ENCODE measurements at regions not wholly inside any gene's neighbourhood (a gene's known extent, or its start where the extent isn't known, plus 50 kb on each side); places are given as distances from the start of the nearest gene placed in this dataset.

DNA sequence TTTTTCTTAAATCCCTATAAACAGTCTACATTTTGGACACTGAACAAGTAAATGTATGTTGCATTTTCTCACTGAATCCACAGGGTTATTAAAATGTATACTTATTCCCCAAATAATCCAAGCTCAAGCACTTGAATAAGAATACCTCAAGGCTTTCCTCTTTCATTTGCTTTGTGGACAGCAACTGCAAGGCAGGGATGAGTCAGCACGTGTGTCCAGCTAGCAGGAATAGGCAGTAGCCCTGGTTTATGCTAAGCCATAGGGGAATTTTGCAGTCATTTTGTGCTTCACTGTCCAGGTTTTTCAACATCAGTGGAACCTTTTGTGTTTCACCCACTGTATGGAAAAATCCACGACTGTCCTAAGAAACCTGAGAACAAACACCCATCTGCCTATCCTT lies 96.7 kb upstream of the KCNMB2 start:
- no peaks in the 10 kb centered on the region for H3K4me1 ChIP-seq (ENCODE audit: control insufficient read depth, insufficient read depth, low read length)
- no peak overlapping the region for H3K4me3 ChIP-seq (ENCODE audit: low read length in 2 of 2)
- H3K9ac ChIP-seq (ENCODE audit: low read length in 2 of 2) = no peak overlapping the region
- H3K27ac ChIP-seq (ENCODE audit: low read length) = no peak overlapping the region
- H3K27me3 ChIP-seq (ENCODE audit: control insufficient read depth in 1 of 2, insufficient read depth in 2 of 2, low read length in 2 of 2) = no peaks in the 10 kb centered on the region
- H3K36me3 ChIP-seq (ENCODE audit: control insufficient read depth in 2 of 2, insufficient read depth in 2 of 2, low read length in 2 of 2) = no peaks in the 10 kb centered on the region
- no peaks in the 10 kb centered on the region for H3K9me3 ChIP-seq (ENCODE audit: control insufficient read depth in 2 of 2, low read length in 2 of 2)

DNA sequence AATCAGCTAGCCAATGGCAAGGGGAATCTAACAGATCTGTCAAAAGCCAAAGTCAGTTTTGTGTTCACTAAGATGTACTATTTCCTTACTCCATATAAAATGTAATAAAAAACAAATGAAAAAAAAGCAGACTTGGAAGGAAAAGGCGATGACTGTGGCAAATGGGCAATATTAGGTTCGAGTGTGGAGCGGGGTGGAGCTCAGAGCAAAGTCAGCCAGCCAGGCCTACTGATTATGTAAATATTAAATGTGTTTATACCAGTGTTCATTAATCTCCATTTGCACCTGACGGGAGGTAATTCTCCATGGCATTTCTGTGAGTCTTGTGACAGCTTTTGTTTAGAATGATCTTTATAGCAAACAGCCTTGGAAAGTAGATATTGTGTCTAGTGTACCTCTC lies 96.2 kb upstream of the KCNMB2 start:
- no peaks in the 10 kb centered on the region for H3K36me3 ChIP-seq (ENCODE audit: control insufficient read depth in 2 of 2, insufficient read depth in 2 of 2, low read length in 2 of 2)

DNA sequence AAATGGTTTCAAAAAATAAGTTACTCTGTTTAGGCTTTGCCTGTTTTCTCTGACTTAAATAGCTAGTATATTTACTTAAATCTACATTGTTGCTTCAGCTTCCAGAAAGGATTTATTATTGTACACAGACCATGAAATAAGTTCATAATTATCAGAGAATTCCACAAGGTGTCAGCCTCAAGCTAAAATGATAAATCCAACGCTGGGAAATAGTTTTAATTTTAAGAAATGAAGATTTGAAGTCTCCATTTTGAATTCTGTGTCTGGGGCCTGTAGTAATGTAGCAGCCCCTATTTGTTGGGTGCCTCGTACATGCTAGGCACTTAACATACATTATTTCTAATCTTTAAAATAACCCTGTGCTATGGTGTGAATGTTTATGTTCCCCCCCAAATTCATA lies 92.6 kb upstream of the KCNMB2 start:
- H3K4me3 ChIP-seq (ENCODE audit: low read length in 2 of 2) = no peak overlapping the region
- H3K27me3 ChIP-seq (ENCODE audit: control insufficient read depth in 1 of 2, insufficient read depth in 2 of 2, low read length in 2 of 2) = no peaks in the 10 kb centered on the region
- no peaks in the 10 kb centered on the region for H3K9me3 ChIP-seq (ENCODE audit: control insufficient read depth in 2 of 2, low read length in 2 of 2)
- H3K36me3 ChIP-seq (ENCODE audit: control insufficient read depth in 2 of 2, insufficient read depth in 2 of 2, low read length in 2 of 2) = no peaks in the 10 kb centered on the region
- no peak overlapping the region for H3K9ac ChIP-seq (ENCODE audit: low read length in 2 of 2)
- H3K27ac ChIP-seq (ENCODE audit: low read length) = no peak overlapping the region
- no peaks in the 10 kb centered on the region for H3K4me1 ChIP-seq (ENCODE audit: control insufficient read depth, insufficient read depth, low read length)

More for the DNA sequence above, 96.2 kb upstream of the KCNMB2 start:
- Histone ChIP-seq H3K4me1 (ENCODE audit: control insufficient read depth, insufficient read depth, low read length) (no peaks in the 10 kb centered on the region), H3K9me3 (ENCODE audit: control insufficient read depth in 2 of 2, low read length in 2 of 2) (no peaks in the 10 kb centered on the region), H3K4me3 (ENCODE audit: low read length in 2 of 2) (no peak overlapping the region), H3K27ac (ENCODE audit: low read length) (no peak overlapping the region), H3K9ac (ENCODE audit: low read length in 2 of 2) (no peak overlapping the region), H3K27me3 (ENCODE audit: control insufficient read depth in 1 of 2, insufficient read depth in 2 of 2, low read length in 2 of 2) (no peaks in the 10 kb centered on the region)

DNA sequence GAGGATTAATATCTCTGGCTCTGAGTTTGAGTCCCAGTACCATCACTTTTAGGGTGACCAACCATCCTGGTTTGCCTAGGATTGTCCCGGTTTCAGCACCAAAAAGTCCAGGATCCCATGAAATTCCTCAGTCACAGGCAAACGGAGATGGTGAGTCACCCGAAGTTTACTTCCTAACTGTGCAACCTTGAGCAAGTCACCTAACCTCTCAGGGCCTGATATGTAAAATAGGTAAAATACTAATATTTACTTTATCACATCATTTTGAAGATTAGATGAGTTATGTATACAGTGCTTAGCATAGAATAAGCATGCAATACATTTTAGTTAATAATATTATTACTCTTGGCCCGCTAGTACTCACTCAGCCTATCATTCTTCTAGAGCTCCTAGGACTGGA lies 91.1 kb upstream of the KCNMB2 start:
- H3K27ac ChIP-seq (ENCODE audit: low read length) = no peak overlapping the region
- H3K4me3 ChIP-seq (ENCODE audit: low read length in 2 of 2) = no peak overlapping the region
- H3K36me3 ChIP-seq (ENCODE audit: control insufficient read depth in 2 of 2, insufficient read depth in 2 of 2, low read length in 2 of 2) = no peaks in the 10 kb centered on the region
- H3K9me3 ChIP-seq (ENCODE audit: control insufficient read depth in 2 of 2, low read length in 2 of 2) = no peaks in the 10 kb centered on the region
- no peak overlapping the region for H3K9ac ChIP-seq (ENCODE audit: low read length in 2 of 2)
- H3K4me1 ChIP-seq (ENCODE audit: control insufficient read depth, insufficient read depth, low read length) = no peaks in the 10 kb centered on the region
- no peaks in the 10 kb centered on the region for H3K27me3 ChIP-seq (ENCODE audit: control insufficient read depth in 1 of 2, insufficient read depth in 2 of 2, low read length in 2 of 2)

- Histone ChIP-seq H3K27ac (ENCODE audit: low read length) (no peak overlapping the region), H3K9ac (ENCODE audit: low read length in 2 of 2) (no peak overlapping the region), H3K9me3 (ENCODE audit: control insufficient read depth in 2 of 2, low read length in 2 of 2) (no peaks in the 10 kb centered on the region), H3K27me3 (ENCODE audit: control insufficient read depth in 1 of 2, insufficient read depth in 2 of 2, low read length in 2 of 2) (no peaks in the 10 kb centered on the region), H3K4me1 (ENCODE audit: control insufficient read depth, insufficient read depth, low read length) (no peaks in the 10 kb centered on the region), H3K4me3 (ENCODE audit: low read length in 2 of 2) (no peak overlapping the region), H3K36me3 (ENCODE audit: control insufficient read depth in 2 of 2, insufficient read depth in 2 of 2, low read length in 2 of 2) (no peaks in the 10 kb centered on the region)
Observed at GRCh38 chr3:178446059-178446458, 90.2 kb upstream of the KCNMB2 start.

GRCh38 chr3:178450476-178450875 lies 85.8 kb upstream of the KCNMB2 start:
- no peak overlapping the region for H3K4me3 ChIP-seq (ENCODE audit: low read length in 2 of 2)
- H3K27ac ChIP-seq (ENCODE audit: low read length) = no peak overlapping the region
- H3K9ac ChIP-seq (ENCODE audit: low read length in 2 of 2) = no peak overlapping the region
- H3K4me1 ChIP-seq (ENCODE audit: control insufficient read depth, insufficient read depth, low read length) = peaks cover 8% of the 10 kb centered on the region
- no peaks in the 10 kb centered on the region for H3K9me3 ChIP-seq (ENCODE audit: control insufficient read depth in 2 of 2, low read length in 2 of 2)
- no peaks in the 10 kb centered on the region for H3K36me3 ChIP-seq (ENCODE audit: control insufficient read depth in 2 of 2, insufficient read depth in 2 of 2, low read length in 2 of 2)
- no peaks in the 10 kb centered on the region for H3K27me3 ChIP-seq (ENCODE audit: control insufficient read depth in 1 of 2, insufficient read depth in 2 of 2, low read length in 2 of 2)

DNA sequence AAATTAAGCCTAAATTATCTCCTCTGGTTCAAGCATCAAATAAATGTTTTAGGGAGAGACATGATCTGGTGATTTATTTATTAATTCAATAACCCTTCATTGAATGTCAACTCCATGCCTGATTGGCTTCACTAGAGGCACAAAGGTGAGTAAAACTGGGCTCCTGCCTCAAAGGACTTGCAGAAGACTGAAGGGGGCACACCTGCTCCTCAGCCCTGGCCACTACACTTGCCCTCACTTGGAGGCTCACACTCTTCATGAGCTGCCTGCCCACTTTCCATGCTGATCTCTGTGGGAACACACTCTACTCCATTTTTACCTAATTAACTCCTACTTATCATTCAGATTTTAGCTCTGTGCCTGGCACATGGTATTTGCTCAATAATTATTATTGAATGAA lies 84.4 kb upstream of the KCNMB2 start:
- H3K4me3 ChIP-seq (ENCODE audit: low read length in 2 of 2) = no peak overlapping the region
- no peaks in the 10 kb centered on the region for H3K27me3 ChIP-seq (ENCODE audit: control insufficient read depth in 1 of 2, insufficient read depth in 2 of 2, low read length in 2 of 2)
- no peaks in the 10 kb centered on the region for H3K9me3 ChIP-seq (ENCODE audit: control insufficient read depth in 2 of 2, low read length in 2 of 2)
- no peak overlapping the region for H3K9ac ChIP-seq (ENCODE audit: low read length in 2 of 2)
- H3K4me1 ChIP-seq (ENCODE audit: control insufficient read depth, insufficient read depth, low read length) = peaks cover 8% of the 10 kb centered on the region
- H3K27ac ChIP-seq (ENCODE audit: low read length) = no peak overlapping the region
- H3K36me3 ChIP-seq (ENCODE audit: control insufficient read depth in 2 of 2, insufficient read depth in 2 of 2, low read length in 2 of 2) = no peaks in the 10 kb centered on the region

GRCh38 chr3:178454726-178455125 lies 81.5 kb upstream of the KCNMB2 start:
- H3K27me3 ChIP-seq (ENCODE audit: control insufficient read depth in 1 of 2, insufficient read depth in 2 of 2, low read length in 2 of 2) = no peaks in the 10 kb centered on the region
- H3K4me1 ChIP-seq (ENCODE audit: control insufficient read depth, insufficient read depth, low read length) = peaks cover 8% of the 10 kb centered on the region
- no peak overlapping the region for H3K27ac ChIP-seq (ENCODE audit: low read length)
- H3K9ac ChIP-seq (ENCODE audit: low read length in 2 of 2) = no peak overlapping the region
- H3K4me3 ChIP-seq (ENCODE audit: low read length in 2 of 2) = no peak overlapping the region
- H3K36me3 ChIP-seq (ENCODE audit: control insufficient read depth in 2 of 2, insufficient read depth in 2 of 2, low read length in 2 of 2) = no peaks in the 10 kb centered on the region
- H3K9me3 ChIP-seq (ENCODE audit: control insufficient read depth in 2 of 2, low read length in 2 of 2) = no peaks in the 10 kb centered on the region

DNA sequence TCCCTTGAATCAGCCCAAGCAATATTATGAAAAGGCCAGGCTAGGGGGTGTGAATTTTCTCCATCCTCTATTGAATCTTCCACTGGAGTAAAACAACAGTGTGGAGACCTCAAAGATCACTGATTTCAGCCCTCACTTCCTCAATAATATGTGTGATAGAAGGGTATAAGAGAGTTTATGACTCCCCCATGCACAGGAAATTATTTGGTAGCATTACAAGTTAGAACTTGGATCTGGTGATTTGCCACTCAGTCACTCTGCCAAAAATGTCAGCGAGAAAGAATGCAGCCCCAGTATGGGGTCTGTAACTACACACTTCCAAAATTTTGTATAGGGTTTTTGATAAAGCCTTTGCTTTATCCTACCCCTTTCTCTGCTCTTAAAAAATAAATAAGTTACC lies 81.0 kb upstream of the KCNMB2 start:
- Histone ChIP-seq H3K9ac (ENCODE audit: low read length in 2 of 2) (no peak overlapping the region), H3K9me3 (ENCODE audit: control insufficient read depth in 2 of 2, low read length in 2 of 2) (no peaks in the 10 kb centered on the region), H3K36me3 (ENCODE audit: control insufficient read depth in 2 of 2, insufficient read depth in 2 of 2, low read length in 2 of 2) (no peaks in the 10 kb centered on the region), H3K27ac (ENCODE audit: low read length) (no peak overlapping the region), H3K4me1 (ENCODE audit: control insufficient read depth, insufficient read depth, low read length) (peaks cover 8% of the 10 kb centered on the region), H3K4me3 (ENCODE audit: low read length in 2 of 2) (no peak overlapping the region), H3K27me3 (ENCODE audit: control insufficient read depth in 1 of 2, insufficient read depth in 2 of 2, low read length in 2 of 2) (no peaks in the 10 kb centered on the region)

GRCh38 chr3:178455946-178456345 lies 80.3 kb upstream of the KCNMB2 start:
- Histone ChIP-seq H3K9ac (ENCODE audit: low read length in 2 of 2) (no peak overlapping the region), H3K36me3 (ENCODE audit: control insufficient read depth in 2 of 2, insufficient read depth in 2 of 2, low read length in 2 of 2) (no peaks in the 10 kb centered on the region), H3K4me1 (ENCODE audit: control insufficient read depth, insufficient read depth, low read length) (peaks cover 8% of the 10 kb centered on the region), H3K27me3 (ENCODE audit: control insufficient read depth in 1 of 2, insufficient read depth in 2 of 2, low read length in 2 of 2) (no peaks in the 10 kb centered on the region), H3K27ac (ENCODE audit: low read length) (no peak overlapping the region), H3K9me3 (ENCODE audit: control insufficient read depth in 2 of 2, low read length in 2 of 2) (no peaks in the 10 kb centered on the region), H3K4me3 (ENCODE audit: low read length in 2 of 2) (no peak overlapping the region)

GRCh38 chr3:178456621-178457285 lies 79.5 kb upstream of the KCNMB2 start:
- Histone ChIP-seq H3K4me3 (ENCODE audit: low read length in 2 of 2) (no peak overlapping the region), H3K27me3 (ENCODE audit: control insufficient read depth in 1 of 2, insufficient read depth in 2 of 2, low read length in 2 of 2) (no peaks in the 10 kb centered on the region), H3K4me1 (ENCODE audit: control insufficient read depth, insufficient read depth, low read length) (peaks cover 8% of the 10 kb centered on the region), H3K9me3 (ENCODE audit: control insufficient read depth in 2 of 2, low read length in 2 of 2) (no peaks in the 10 kb centered on the region), H3K27ac (ENCODE audit: low read length) (no peak overlapping the region), H3K36me3 (ENCODE audit: control insufficient read depth in 2 of 2, insufficient read depth in 2 of 2, low read length in 2 of 2) (no peaks in the 10 kb centered on the region), H3K9ac (ENCODE audit: low read length in 2 of 2) (no peak overlapping the region)

Measured in stomach smooth muscle (tissue), 2 donors.